Hypothalamus (tissue), 51 donors: ENCODE measurements at regions not wholly inside any gene's neighbourhood (a gene's known extent, or its start where the extent isn't known, plus 50 kb on each side); places are given as distances from the start of the nearest gene placed in this dataset.

Experiments used
- DNase-seq, 51 donors: peaks; one replicate each; lab custom pipeline; 2025; lab: John Stamatoyannopoulos, UW

DNA sequence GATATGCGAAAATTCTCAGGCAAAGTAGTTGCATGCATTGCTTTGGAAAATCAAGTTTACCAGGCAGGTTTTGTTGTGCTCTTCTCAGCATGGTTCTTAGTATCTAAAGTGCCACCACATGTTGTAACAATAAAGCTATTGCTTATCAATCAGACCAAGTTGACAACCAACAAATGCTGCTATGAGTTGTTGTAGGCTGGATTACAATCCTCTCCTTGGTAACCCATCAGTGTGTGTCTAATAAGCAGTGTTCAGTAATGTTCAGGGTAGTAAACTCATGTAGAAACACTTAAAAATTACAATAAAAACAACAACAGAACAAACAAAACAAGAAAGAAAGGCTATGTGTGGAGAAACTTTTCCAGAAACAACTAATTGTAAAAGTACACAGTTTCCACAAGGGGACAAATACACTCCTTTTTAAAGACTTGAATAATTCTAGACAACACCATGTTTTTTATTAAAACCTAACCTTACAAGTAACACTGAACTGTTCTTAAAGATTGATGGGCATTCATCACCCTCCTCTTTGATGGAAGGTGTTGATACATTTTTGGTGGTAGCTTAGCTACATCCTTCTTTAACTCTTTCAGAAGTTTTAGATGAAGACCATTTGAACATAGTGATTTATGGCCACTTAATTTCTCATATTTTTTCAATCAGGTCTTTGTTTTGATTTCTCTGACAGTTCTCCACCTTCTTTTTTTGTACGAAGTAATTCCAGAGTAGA lies 370.9 kb upstream of the SEMA3A start:
- no peak for DNase-seq

DNA sequence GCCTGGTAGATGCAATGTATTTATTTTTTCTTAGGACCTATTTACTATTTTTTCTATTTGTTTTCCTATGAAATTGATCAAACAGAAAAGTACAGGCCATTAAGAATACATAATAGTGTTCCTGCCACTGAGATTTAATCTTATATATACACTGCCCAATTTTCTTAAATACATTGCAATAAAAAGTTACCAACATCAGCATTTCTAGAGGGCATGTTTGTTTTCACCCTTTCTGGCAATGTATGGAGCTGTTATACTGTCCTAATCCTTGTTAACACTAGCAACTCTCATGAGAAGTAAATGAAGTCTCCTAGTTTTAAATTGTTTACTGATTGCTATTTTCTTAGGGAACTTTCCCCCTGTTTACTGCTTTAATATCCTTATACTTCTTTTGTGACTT lies 359.1 kb upstream of the SEMA3A start:
- DNase-seq = no peak

DNA sequence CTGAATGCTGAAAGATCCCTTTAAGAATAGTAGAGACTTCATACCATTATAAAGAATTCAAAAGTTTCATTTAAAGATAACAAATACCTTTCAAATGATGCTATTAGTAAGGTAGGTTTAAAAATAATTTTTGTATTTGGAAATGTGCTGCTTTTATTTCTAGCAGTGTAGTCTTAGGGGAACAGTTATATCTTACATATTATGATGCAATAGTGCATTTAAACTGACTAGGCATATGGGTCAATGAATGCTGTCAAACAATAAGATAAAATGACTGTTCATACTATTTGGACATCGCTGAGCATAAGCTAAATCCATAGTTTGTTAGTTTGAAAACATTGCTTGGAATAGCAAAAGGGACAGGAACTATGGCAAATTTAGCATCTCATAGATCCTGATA lies 354.8 kb upstream of the SEMA3A start:
- DNase-seq = no peak

GRCh38 chr7:84548366-84549365 lies 354.1 kb upstream of the SEMA3A start:
- no peak for DNase-seq

GRCh38 chr7:84547331-84547730 lies 352.7 kb upstream of the SEMA3A start:
- DNase-seq = no peak

GRCh38 chr7:84546403-84546802 lies 351.8 kb upstream of the SEMA3A start:
- DNase-seq = peak in 1 of 51 donors; percentile 1

GRCh38 chr7:84538268-84538667 lies 343.7 kb upstream of the SEMA3A start:
- no peak for DNase-seq

- DNase-seq = no peak
Observed at GRCh38 chr7:84536271-84536870, 341.8 kb upstream of the SEMA3A start.

GRCh38 chr7:84535580-84536270 lies 341.1 kb upstream of the SEMA3A start:
- no peak for DNase-seq

- no peak for DNase-seq
Observed at GRCh38 chr7:84533182-84533581, 338.6 kb upstream of the SEMA3A start.

DNA sequence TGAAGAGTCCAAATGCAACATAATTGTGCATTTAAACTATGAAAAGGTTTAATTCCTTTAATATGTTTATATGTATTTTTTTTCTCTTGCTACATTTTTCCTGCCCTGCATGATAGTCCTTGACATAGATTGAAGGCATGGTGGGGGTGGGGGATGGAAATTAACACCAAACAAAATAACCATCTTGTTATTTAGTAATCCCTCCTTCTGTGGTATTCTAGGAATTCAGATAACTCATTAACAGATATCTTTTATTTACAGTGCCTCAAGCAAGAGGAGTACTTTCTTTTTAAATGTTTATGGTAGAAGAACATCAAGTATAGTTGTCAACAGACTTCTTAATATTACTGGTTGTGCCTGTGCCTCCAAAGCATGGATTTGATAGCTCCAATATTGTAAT lies 337.6 kb upstream of the SEMA3A start:
- no peak for DNase-seq

DNA sequence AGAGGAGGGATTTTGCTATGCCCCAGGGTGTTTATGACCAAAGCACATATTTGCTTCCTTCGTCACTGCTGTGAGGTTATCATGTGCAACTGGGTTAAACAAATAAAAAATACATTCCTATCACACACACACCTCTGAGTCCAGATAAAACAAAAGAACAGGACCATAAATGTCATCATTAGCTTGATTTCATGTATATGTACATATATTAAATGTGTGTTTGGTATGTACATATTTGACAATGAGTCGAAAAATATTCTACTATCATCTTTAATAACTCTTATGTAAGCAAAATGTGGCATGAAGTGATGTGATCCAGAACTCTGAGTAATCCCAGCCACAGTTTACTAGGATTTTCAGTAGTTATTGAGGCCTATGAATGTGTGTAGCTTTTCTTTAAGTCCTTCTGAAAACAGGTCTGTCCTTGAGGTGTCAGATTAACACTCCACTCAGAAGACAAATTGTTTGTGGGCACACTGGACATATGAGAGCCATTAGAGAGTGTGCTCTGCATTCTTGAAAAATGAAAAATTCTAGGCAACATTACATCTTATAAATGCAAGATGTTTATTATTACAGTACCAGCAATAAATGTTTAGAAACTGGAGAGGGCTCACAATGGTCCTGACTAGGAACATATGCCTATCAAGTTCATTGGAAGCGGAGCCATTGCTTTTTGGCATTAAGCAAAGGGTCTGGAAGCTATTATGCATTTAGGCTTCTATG lies 335.1 kb upstream of the SEMA3A start:
- no peak for DNase-seq

GRCh38 chr7:84528756-84529479 lies 334.3 kb upstream of the SEMA3A start:
- no peak for DNase-seq

DNA sequence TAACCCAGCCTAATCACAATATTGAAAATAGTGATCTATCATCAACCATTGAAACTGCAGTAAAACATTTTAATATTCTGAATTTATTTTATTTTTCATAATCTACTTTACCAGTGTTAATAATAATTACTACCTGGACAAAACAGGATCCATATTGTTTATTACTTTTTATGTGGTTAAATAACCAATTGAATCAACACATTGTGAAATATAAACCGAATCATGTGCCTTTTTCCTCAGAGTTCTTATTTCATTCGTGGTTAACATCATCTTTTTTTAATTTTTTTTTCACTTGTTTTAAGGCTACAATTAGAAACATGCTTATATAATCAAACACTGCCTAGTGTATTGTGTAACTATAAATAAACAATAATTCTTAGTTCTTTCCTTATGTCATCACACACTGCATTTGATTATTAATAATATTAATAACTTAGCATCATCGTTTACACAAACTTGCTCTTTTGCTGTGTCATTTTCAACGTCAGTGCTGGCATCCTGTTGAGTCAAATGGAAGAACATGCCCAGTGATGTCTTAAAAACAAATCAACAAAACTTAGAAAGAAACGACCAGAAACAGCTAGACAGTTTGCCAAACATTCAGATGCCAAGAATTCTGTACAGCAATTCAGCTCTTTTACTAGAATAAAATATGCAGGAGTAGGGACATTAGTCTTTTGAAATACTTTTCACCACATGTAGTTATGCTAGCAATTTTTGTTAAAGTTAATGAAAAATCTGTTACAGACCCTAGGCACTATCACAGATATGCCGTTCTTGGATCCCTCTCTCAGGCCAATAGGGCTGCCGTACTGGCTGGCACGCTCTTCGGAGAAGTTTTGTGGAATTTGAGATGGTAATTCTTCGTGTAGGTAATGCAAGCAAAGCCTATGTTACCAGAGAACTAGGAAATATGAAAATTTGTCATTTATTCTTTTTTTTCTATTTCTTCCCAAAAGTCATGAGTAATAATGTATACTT lies 330.4 kb upstream of the SEMA3A start:
- DNase-seq = no peak

GRCh38 chr7:84513061-84513460 lies 318.5 kb upstream of the SEMA3A start:
- DNase-seq = no peak

DNA sequence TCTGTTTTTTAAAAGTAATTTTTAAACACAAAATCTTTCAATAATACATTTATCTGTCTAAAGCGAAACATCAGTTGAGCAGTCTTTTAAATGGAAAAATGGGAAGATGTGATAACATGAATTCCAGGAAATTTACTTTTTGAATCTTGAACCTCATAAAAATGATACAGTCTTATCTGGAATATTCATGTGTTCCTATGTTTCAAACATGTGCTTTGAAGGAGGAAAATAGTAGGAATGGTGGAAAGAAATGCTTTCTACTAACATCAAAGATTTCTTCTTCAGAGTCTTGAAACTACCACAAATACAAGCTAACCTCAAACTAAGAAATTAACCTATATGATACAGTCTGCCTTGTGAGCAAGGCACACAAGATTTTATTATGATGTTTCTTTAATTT lies 317.5 kb upstream of the SEMA3A start:
- no peak for DNase-seq

DNA sequence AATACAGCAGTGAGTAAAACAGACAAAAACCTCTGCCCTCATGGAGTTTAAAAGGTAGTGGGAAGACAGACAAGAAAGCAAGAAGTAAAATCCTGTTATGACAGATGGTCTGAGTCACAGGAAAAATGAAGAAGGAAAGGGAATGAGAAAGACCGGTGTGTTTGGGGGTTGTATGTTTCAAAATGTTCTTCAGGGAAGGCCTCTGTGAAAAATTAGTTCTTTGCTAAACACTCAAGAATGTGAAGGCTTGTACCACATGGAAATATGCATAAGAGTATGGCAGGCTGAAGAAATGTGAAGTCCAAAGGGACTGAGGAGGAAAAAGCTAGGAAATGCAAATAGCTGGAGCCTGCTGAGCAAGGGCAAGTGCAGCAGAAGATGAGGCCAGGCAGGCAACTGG lies 315.9 kb upstream of the SEMA3A start:
- DNase-seq = no peak

GRCh38 chr7:84509522-84509921 lies 314.9 kb upstream of the SEMA3A start:
- DNase-seq = no peak
